DND-41 (cell line): ENCODE measurements at regions not wholly inside any gene's neighbourhood (a gene's known extent, or its start where the extent isn't known, plus 50 kb on each side); places are given as distances from the start of the nearest gene placed in this dataset.

ENCODE experiments used
- ATAC-seq: fragments of 200-7000 bp; cut with Tn5 transposase; 3 replicates; pipeline ENCODE4 v1.9.1; 2021; ENCODE audit warnings: low read depth; ENCODE audit not compliant: insufficient read depth
- DNase-seq: peaks from one replicate; pipeline ENCODE4 v3.0.0-alpha.2; 2020
- H2AFZ ChIP-seq: 2 replicates; pipeline ENCODE4 v1.6.0; 2012; ENCODE audit warnings: low read depth, low read length
- H3K27ac ChIP-seq: 2 replicates; pipeline ENCODE4 v1.5.1; 2012; ENCODE audit warnings: low read length, inconsistent platforms
- H3K27me3 ChIP-seq: fragments of 200-600 bp; sonication (generic); 2 replicates; pipeline ENCODE4 v1.6.0; 2012; ENCODE audit warnings: low read length, mild to moderate bottlenecking, inconsistent platforms; ENCODE audit not compliant: insufficient read depth, poor library complexity
- H3K36me3 ChIP-seq: 2 replicates; pipeline ENCODE4 v1.5.1; 2012; ENCODE audit warnings: low read length, inconsistent platforms; ENCODE audit not compliant: insufficient read depth
- H3K4me1 ChIP-seq: 2 replicates; pipeline ENCODE4 v1.5.1; 2012; ENCODE audit warnings: mild to moderate bottlenecking, low read length; ENCODE audit not compliant: insufficient read depth
- H3K4me2 ChIP-seq: 2 replicates; pipeline ENCODE4 v1.6.0; 2012; ENCODE audit warnings: mild to moderate bottlenecking, moderate library complexity, low read length, inconsistent platforms; ENCODE audit not compliant: insufficient read depth
- H3K4me3 ChIP-seq, 2 experiments: fragments of 200-600 bp in 1 of 2; shearing (Covaris generic) in 1 of 2; 2 replicates each; pipeline ENCODE4 v1.5.1; 2012 to 2016; ENCODE audit warnings: inconsistent platforms in 2 of 2, low read length in 2 of 2, mild to moderate bottlenecking in 2 of 2, low read depth in 1 of 2, moderate library complexity in 1 of 2
- H3K79me2 ChIP-seq: 2 replicates; pipeline ENCODE4 v1.6.0; 2012; ENCODE audit warnings: low read length, inconsistent platforms; ENCODE audit not compliant: insufficient read depth
- H3K9ac ChIP-seq: 2 replicates; pipeline ENCODE4 v1.6.0; 2012; ENCODE audit warnings: low read depth, mild to moderate bottlenecking, inconsistent platforms, low read length, moderate library complexity
- H3K9me3 ChIP-seq: 2 replicates; pipeline ENCODE4 v1.5.1; 2012; ENCODE audit warnings: low read length, moderate library complexity, mild to moderate bottlenecking, inconsistent platforms; ENCODE audit not compliant: insufficient read depth, severe bottlenecking
- H4K20me1 ChIP-seq: 2 replicates; pipeline ENCODE4 v1.6.0; 2012; ENCODE audit warnings: low read length; ENCODE audit not compliant: insufficient read depth
- CTCF ChIP-seq: IDR thresholded peaks from 2 replicates; pipeline ENCODE4 v1.5.1; 2012; ENCODE audit warnings: borderline replicate concordance, low read length, moderate library complexity, mild to moderate bottlenecking; ENCODE audit not compliant: poor library complexity, severe bottlenecking; ENCODE audit errors: extremely low read depth
- EZH2 ChIP-seq: IDR thresholded peaks from 3 replicates; pipeline ENCODE4 v1.6.1; 2012; ENCODE audit warnings: borderline replicate concordance, low read depth, mild to moderate bottlenecking, moderate library complexity, low read length, inconsistent platforms; ENCODE audit not compliant: severe bottlenecking

- Histone ChIP-seq H3K9me3 (no peaks in the 10 kb centered on the region), H2AFZ (no peak overlapping the region), H3K79me2 (no peaks in the 10 kb centered on the region), H4K20me1 (no peaks in the 10 kb centered on the region), H3K36me3 (no peaks in the 10 kb centered on the region), H3K4me1 (no peaks in the 10 kb centered on the region), H3K27me3 (no peaks in the 10 kb centered on the region), H3K4me3 (no peak overlapping the region), H3K4me2 (no peak overlapping the region), H3K27ac (no peak overlapping the region), H3K9ac (no peak overlapping the region)
- DNase-seq (no peak), ATAC-seq (no peak)
- TF ChIP-seq CTCF (no peak), EZH2 (no peak)
Measured at GRCh38 chr1:83027511-83027910, 971.4 kb downstream of the TTLL7 start.

GRCh38 chr1:83026745-83027144, 972.2 kb downstream of the TTLL7 start:
- Histone ChIP-seq H3K9ac (no peak overlapping the region), H3K27ac (no peak overlapping the region), H3K9me3 (no peaks in the 10 kb centered on the region), H3K36me3 (no peaks in the 10 kb centered on the region), H3K4me2 (no peak overlapping the region), H3K79me2 (no peaks in the 10 kb centered on the region), H3K4me1 (no peaks in the 10 kb centered on the region), H3K4me3 (no peak overlapping the region), H2AFZ (no peak overlapping the region), H3K27me3 (no peaks in the 10 kb centered on the region), H4K20me1 (no peaks in the 10 kb centered on the region)
- ATAC-seq: no peak
- DNase-seq: no peak
- TF ChIP-seq EZH2: no peak
- no peak for TF ChIP-seq CTCF

- no peak overlapping the region for H2AFZ ChIP-seq
- H3K4me1 ChIP-seq: no peaks in the 10 kb centered on the region
- H3K9me3 ChIP-seq: no peaks in the 10 kb centered on the region
- no peaks in the 10 kb centered on the region for H4K20me1 ChIP-seq
- ATAC-seq (no peak), DNase-seq (no peak)
- no peaks in the 10 kb centered on the region for H3K27me3 ChIP-seq
- no peaks in the 10 kb centered on the region for H3K36me3 ChIP-seq
- H3K27ac ChIP-seq: no peak overlapping the region
- H3K4me2 ChIP-seq: no peak overlapping the region
- TF ChIP-seq CTCF: no peak
- no peak for TF ChIP-seq EZH2
- no peak overlapping the region for H3K4me3 ChIP-seq
- no peaks in the 10 kb centered on the region for H3K79me2 ChIP-seq
- H3K9ac ChIP-seq: no peak overlapping the region
Measured at GRCh38 chr1:83024251-83024767, 974.6 kb downstream of the TTLL7 start.

GRCh38 chr1:83023212-83023611, 975.7 kb downstream of the TTLL7 start:
- DNase-seq (no peak), ATAC-seq (no peak)
- no peak overlapping the region for H2AFZ ChIP-seq
- H3K36me3 ChIP-seq: no peaks in the 10 kb centered on the region
- no peaks in the 10 kb centered on the region for H3K4me1 ChIP-seq
- H3K27ac ChIP-seq: no peak overlapping the region
- H3K79me2 ChIP-seq: no peaks in the 10 kb centered on the region
- H3K9ac ChIP-seq: no peak overlapping the region
- no peak for TF ChIP-seq CTCF
- no peak for TF ChIP-seq EZH2
- H3K4me3 ChIP-seq: no peak overlapping the region
- H3K9me3 ChIP-seq: no peaks in the 10 kb centered on the region
- no peaks in the 10 kb centered on the region for H3K27me3 ChIP-seq
- H3K4me2 ChIP-seq: no peak overlapping the region
- no peaks in the 10 kb centered on the region for H4K20me1 ChIP-seq
